Retinal pigment epithelial cell (primary cell): ENCODE measurements at regions not wholly inside any gene's neighbourhood (a gene's known extent, or its start where the extent isn't known, plus 50 kb on each side); places are given as distances from the start of the nearest gene placed in this dataset.

ENCODE experiments used
- DNase-seq: peaks from one replicate; pipeline ENCODE4 v3.0.0-alpha.2; 2010; ENCODE audit warnings: low read depth
- H3K4me3 ChIP-seq: 2 replicates; pipeline ENCODE4 v1.5.1; 2011; ENCODE audit warnings: mild to moderate bottlenecking, low read length, control low read depth, moderate library complexity
- TF ChIP-seq, protein P1 (sequence below): conservative IDR thresholded peaks from 2 replicates; pipeline ENCODE4 v1.5.1; 2011; ENCODE audit warnings: low read depth, low read length, control low read depth, inconsistent platforms

DNA sequence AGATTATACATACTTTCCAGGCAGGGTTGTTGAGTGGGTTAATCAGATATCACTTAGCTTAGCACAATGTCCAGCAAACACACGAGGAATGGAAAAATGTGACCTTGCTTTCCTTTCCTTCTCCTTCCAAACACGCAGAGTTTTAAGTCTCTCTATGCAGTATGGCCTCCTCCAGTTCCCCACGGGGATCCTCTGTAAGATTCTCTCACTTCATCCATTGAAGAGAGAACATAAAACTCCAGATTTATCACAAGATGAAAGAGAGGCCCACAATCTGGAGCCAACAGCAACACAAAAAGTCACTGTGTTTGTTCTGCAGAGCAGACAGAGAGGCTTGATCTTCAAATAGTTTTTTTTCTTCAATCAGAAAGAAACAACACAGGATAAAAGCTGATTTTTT lies 336.8 kb upstream of the CLNK start:
- DNase-seq: no peak
- TF ChIP-seq, protein P1, sequence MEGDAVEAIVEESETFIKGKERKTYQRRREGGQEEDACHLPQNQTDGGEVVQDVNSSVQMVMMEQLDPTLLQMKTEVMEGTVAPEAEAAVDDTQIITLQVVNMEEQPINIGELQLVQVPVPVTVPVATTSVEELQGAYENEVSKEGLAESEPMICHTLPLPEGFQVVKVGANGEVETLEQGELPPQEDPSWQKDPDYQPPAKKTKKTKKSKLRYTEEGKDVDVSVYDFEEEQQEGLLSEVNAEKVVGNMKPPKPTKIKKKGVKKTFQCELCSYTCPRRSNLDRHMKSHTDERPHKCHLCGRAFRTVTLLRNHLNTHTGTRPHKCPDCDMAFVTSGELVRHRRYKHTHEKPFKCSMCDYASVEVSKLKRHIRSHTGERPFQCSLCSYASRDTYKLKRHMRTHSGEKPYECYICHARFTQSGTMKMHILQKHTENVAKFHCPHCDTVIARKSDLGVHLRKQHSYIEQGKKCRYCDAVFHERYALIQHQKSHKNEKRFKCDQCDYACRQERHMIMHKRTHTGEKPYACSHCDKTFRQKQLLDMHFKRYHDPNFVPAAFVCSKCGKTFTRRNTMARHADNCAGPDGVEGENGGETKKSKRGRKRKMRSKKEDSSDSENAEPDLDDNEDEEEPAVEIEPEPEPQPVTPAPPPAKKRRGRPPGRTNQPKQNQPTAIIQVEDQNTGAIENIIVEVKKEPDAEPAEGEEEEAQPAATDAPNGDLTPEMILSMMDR: no peak
- H3K4me3 ChIP-seq: no peak overlapping the region

DNA sequence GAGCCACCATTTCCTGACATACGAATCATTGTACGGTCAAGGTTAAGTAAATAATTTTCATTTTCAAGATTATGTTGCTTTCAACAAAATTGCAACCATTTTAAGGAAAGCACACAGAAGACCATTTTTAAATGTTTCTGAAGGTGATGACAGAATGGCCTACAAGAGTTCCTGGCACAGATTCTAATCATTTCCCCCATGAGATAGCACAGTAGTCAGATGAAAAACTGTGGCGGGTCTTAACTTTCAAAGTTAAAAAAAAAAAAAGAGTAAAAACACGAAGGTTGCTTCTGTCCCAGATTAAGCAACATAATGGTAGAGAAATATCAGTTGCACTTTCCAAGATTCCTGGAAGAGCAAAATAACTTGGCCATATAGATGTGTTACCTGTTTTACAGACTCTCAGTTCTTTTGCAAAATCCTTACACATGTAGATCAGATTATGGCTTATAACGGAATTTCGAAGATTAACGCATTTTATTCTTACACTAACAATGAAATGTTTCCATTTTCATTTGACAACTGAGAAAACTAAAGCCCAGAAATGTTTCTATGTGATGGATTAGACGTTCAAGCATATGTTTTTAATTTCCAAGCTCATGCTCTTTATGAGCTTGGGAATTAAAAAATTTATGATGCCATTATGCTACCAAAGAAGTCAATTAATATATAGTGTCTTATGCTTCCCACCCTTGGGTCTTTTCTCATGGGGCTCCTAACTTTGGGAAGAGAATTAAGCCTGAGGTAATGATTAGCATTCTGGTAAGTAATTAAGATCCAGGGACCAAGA lies 335.1 kb upstream of the CLNK start:
- no peak overlapping the region for H3K4me3 ChIP-seq
- TF ChIP-seq, protein P1: no peak
- no peak for DNase-seq

DNA sequence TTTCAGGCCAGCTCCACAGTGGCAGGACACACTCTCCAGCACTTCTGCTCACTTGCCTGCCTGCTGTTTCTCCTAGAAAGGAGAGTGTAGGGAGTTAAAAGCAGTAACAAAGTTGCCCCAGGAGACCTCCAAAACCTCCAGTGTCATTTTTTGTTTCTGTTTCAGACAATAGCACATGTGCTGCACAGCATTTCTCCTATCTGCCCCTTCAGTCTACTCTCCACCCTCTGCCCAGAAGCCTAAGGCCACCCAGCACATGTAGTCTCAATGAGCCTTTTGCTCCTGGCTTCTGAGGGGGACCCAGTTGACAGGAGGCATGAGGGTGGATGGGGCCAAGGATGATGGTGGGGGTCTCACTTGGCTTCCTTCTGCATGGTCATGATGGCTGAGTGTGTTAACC lies 329.6 kb upstream of the CLNK start:
- TF ChIP-seq, protein P1: no peak
- DNase-seq: no peak
- no peak overlapping the region for H3K4me3 ChIP-seq

DNA sequence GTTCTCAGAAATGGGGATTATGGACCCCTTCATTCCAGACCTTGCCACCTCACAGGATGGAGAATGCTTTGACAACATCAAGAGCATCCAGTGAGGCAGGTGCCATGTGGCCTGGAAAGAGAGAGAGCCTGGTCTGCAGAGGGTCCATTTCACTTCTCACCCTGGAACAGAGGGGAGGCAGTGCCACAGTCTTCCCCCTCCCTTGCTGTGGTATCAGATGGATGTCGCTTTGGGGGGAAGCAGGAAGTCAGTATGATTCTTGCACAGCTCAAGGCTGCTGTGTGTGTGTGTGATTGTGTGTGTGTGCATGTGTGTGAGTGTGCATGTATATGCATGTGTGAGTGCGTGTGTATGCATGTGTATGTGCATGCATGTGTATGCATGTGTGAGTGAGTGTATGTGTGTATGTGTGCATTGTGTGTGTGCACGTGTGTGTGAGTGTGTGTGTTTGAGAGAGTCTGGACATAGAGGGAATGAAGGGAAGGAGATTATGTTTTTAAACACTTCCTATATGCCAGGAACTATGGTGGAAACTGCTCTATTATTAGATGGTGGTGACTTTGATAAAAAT lies 328.6 kb upstream of the CLNK start:
- TF ChIP-seq, protein P1: no peak
- no peak overlapping the region for H3K4me3 ChIP-seq

DNA sequence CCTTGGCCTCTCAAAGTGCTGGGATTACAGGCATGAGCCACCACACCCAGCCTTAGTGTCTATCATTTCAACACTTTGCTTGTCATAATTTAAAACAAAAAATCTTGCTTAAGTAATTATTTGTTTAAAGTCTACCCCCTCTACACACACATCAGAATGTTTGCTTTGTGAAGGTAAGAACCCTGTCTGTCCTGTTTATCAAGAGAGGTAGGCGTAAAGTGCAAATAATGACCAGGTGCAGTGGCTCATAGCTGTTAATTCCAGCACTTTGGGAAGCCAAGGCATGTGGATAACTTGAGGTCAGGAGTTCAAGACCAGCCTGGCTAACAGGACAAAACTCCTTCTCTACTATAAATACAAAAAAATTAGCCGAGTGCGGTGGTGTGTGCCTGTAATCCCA lies 326.7 kb upstream of the CLNK start:
- DNase-seq: no peak
- TF ChIP-seq, protein P1: no peak
- H3K4me3 ChIP-seq: no peak overlapping the region

More for the DNA sequence above, 328.6 kb upstream of the CLNK start:
- no peak for DNase-seq

DNA sequence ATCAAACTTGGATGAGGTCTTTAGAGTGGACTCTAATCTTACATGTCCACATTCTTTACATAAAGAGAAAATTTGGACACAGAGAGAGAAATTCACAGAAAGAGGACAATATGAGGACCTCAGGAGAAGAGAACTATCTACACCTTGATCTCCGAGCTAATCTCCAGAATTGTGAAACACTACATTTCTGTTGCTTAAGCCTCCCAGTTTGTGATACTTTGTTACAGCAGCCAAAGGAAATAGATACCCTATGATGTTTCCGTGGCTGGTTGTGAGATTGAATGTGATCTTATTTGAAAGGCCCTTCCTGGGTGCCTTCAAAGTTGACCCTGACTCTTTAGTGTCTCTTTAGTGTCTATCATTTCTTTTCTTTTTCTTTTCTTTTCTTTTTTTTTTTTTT lies 326.1 kb upstream of the CLNK start:
- no peak overlapping the region for H3K4me3 ChIP-seq
- TF ChIP-seq, protein P1: no peak
- no peak for DNase-seq

DNA sequence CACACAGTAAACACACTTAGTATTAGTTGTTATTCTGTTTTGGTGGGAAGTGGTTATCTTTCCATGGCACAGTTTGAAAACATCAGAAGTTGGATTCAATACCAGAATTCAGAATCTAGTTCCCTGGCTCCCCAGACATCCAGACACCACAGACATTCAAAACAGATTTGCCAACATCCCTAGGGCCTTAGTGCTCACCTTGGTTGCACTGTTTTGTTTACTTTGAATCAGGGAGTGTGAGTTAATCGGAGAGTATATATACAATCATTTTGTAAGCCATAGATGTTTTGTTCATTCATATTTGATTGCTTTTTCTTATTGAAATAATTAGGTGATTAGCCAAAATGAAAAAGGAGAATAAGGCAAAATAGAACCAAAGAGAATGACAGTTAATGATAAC lies 324.7 kb upstream of the CLNK start:
- no peak for DNase-seq
- H3K4me3 ChIP-seq: no peak overlapping the region
- TF ChIP-seq, protein P1: no peak
